GM21367 (cell line): ENCODE measurements at regions not wholly inside any gene's neighbourhood (a gene's known extent, or its start where the extent isn't known, plus 50 kb on each side); places are given as distances from the start of the nearest gene placed in this dataset.

ENCODE experiments used
- ATAC-seq: cut with Tn5 transposase; IDR thresholded peaks from one replicate; pipeline ENCODE4 v1.9.1; 2021; ENCODE audit not compliant: unreplicated experiment

DNA sequence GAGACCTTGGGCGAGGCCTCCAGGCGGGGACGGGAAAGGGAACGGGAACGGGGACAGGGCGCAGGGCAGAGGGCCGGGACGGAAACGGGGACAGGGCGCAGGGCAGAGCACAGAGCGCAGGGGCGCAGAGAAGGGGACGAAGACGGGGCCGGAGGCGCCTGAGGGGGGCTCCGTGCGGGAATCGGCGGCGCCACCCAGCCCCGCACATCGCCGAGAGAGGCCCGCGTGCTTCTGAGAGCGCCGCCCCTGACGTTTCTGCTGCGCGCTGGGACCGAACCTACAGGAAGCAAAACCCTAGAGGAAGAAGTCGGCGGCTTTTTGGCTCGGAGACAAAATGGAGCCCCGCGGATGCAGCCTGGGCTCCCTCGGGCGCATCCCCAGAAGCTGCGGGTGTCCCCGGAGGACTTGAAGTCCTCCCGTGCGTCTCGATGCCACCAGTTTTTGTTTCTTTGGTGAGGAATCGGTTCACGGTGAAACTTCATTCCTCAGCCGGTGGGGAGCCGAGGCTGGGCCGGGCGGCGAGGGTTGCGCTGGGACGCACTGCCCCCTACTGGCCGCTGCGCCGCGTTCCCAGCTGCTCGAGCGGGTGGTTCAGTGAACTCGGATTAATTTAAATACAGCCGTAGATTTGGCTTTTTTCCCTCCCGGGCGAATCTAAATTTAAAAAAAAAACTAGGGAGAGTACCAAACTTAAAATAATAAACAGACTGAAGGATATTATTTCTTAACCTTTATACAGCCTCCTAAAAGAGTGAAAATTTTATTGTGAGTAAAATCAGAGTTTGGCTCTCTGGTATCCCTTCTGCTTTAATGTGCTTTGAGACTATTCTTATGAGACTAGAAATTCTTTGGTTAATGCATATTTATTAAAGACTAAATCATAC is 350.0 kb upstream of the ARGLU1 start:
- ATAC-seq: peak; percentile 96

DNA sequence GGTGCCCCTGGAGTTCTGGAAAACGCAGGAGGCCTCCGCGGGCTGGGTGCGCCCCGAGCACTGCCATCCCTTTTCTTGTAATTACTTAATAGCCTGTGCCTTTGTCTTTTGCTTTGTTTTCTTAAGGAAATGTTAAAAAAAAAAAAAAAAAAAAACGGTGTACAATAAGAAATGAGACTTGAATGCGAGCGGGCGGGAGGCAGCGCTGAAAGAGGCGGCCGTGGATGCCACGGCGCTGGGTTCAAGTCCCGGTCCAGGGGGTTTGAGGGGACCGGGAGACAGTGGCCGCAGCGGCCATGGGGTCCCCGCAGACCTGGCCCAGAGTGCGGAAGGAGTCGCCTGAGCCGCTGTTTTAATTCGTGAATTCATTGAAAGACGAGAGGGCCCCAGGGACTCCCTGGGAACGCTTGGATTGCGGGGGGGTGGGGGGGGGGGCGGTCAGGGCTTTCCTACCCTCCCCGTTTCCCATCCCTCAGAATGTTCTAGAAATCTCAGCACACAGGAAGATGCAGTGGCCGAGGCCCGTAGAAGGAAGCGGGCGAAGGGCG is 349.2 kb upstream of the ARGLU1 start:
- ATAC-seq: no peak

DNA sequence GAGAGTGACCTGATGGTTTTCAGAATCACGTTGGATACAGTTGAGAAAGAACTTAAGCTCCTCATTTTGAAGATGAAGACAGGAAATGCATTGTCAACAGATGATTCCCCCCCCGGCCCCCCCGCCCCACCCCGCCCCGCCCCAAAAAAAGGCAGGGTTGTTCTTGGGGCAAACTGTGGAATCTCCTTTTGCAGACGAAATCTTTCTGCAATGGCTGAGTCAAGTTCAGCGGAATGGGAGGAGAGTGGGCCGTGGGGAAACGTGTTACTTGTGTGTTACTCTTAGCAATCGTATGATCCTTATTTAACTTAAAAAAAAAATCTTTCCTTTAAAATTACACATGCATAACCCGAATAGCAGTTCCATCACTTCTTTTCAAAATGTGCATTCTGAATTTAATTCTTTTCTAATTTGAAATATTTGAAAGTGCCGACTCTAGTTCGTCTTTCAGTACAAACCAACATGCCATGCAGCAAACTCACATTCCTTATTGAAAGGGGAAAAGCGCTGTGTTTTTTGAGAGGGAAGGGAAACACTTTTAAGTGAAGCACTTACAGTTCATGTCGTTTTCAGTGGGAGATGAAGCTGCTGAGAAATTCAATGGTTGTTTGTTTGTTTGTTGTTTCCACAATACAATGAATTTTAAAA is 348.5 kb upstream of the ARGLU1 start:
- ATAC-seq: no peak

DNA sequence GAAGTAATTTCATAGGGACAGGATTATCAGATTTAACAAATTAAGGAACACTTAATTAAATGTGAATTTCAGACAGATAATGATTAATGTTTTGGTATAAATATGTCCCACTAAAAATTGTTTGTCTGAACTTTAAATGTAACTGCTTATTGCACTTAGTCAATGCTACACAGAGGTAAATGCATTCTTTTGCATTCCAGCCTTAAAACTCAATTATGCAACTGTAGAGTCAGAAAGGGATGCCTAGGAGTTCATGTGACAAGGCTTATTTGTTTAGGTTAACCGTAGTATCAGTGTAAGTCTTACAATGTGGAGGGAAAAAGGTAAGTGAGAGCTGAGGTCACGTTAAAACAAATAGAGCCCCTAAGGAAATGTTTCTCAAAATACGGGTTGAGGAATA is 347.2 kb upstream of the ARGLU1 start:
- no peak for ATAC-seq

DNA sequence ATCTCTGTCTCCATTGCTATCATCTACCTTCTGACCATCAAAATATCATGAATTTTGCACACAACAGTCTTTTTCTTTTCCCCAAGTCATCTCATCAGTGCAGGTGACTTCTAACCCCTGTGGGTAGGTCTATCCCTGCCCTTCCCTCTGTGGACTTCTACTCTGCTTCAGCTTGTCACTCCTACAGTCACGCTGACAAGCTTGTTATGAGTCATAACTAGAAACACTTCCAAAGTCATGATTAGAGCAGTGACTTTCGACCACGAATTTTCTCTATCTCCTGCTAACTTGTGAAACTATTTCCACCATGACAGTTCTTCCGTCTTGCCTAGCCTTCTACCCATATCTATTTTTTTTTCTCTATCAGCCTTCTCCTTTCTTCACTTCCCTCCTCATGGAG is 343.7 kb upstream of the ARGLU1 start:
- ATAC-seq: no peak

DNA sequence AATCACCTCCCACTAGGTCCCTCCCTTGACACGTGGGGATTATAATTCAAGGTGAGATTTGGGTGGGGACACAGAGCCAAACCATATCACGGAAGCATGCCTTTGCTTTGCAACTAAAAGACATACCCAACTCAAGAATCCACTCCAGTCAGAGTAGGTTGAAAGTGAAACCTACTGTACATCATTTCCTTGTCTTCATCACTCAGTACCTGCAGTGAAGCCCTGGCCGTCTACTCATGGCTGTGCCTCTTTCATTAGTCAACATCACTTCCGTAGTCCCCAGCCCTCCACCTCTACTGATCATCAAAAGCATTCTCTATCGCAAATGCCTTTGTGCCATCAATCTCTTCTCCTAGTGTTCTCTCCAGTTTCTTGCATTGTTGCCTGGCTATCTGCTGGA is 343.1 kb upstream of the ARGLU1 start:
- ATAC-seq: no peak

DNA sequence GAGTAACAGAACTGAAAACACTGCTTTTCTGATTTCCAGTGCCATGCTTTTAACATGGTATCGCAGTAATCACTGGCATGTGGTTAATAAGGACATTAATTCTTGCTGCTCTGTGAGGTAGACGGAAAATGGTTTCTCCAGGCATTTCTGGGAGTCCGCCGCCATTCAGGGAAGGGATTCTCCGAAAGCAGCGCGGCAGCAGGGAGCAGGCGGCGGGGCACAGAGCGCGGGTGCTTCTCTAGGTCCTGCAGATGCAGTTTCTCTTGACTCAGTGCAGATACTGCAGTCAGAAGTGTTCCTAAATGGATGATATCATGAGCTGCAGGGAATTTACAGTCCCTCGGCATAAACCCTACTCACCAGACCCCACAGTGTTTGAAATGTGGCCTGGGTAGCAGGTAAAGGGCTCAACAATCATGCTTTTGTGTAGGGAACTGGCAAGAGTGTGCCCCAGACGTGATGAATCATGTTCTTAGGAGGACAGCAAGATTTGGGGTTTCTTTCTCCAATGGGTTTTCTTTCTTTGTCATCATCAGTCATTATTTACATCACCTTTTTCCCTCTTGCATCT is 338.6 kb upstream of the ARGLU1 start:
- ATAC-seq: no peak

DNA sequence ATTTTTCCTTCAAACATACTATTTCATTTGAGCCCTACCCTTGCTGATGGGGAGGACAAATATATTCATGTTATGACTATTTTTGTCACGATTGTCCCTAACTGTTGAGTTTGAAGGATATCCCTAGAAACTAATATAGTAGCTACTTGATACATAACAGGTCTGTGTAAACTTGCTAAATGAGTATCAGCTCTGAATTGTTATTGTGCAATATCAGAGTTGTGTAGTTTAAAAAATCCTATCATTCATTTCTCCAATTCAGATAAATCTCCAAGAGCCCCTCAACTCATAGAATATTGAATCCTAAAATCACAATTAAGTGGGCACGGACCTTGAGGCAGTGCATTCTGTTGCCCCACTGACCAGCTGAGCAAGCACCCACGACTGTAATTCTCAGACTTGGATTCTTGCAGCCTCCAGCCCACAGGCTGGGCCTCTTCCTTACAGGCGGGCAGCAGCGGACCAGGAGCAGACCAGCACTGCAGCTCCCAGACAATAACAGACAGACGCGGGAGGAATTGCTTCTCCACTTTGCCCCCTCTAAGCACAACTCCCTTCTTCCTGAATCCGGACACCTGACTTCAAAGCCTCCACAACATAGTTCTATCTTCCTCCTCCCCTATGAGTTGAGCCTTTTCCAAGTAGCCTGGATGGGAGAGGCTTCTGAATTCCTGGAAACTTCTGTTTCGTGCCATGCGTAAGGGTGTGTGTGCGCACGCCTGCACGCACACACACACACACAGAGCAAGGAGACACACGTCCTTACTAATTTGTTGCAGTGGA is 337.6 kb upstream of the ARGLU1 start:
- no peak for ATAC-seq

DNA sequence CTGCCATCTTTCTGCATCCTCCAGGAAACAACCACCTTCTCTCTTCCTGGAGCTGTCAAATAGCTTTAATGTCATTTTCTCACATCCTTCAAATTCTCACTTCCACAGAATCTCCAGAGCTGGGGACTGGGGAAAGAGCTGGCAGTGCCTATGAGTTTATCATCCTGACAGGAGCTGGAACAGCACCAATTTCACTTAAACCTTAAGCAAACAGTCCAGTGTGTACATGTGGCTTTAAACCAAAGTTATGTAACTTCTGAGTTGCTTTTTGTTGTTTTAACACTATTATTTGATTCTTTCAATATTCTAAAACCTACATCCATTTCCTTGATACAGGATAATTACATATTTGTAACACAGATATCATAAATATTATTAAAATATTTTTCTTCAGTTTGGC is 331.5 kb upstream of the ARGLU1 start:
- ATAC-seq: no peak

DNA sequence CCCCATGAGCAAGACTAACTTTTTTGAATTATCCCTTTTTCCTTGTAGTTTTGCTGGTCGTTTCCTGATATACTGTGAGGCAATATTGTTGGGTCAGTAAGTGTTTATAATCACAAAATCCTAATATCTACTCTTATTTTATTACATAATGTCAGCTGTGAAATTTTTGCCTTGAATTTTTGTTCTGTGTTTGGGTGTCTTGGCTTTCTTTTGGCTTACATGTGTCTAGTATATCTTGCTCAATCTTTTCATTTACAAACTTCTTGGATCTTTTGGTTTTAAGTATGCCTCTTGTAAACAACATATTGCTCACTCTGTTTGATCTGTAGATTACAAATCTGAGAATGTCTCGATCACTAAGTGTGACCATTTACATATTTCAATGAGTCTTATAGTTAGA is 330.3 kb upstream of the ARGLU1 start:
- no peak for ATAC-seq

DNA sequence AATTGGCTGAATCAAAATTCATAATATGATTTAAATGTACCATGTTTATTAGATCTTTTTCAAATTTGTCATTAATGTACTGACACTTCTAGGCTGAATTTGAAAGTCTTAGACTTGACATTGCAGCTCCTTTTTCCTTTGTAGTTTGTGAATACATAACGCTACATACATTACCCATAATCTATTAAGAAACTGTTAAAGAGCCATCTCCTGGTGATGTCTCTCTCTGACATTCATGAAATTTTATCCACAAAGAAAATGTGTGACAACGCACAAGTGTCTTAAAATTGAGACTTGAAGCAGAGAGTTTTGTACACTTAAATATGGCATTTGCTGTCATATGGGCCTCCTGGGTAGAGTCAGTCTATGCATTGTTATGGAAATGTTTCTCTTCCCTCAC is 320.2 kb upstream of the ARGLU1 start:
- ATAC-seq: no peak

DNA sequence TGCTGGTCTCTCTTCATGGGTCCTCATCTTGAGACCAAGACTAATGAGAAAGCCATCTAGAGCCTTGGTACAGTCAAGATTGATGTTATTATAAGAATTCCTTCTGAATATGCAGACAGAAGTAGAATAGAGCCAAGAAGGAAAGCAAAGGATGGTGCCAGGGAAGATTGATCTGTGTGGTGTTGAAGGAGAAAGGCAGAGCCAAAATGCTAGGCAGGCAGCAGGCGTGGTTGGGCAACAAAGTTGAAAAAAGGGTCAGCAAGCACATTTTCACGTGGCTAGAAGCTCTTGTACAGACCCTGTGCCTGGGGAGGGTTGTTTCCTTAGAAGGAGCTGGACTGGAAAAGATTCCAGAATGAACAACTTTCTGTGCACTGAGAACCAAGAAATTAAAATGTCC is 319.7 kb upstream of the ARGLU1 start:
- no peak for ATAC-seq

DNA sequence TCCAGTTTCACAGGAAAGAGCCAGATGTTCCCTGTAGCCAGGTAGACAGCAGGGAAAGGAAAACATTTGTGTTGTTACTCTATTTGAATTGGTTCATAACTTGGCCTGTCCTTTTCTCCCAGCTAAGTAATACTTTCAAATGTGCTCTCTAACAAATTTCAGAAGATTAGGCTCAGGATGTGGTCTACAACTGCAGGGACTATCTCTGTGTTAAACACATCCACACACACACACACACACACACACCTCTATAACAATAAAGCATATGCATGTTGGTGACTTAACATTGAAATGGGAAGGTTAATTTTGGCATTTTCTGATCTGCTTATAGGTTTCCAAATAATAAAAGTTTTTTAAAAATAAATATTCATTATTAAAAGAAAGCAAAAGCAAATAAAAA is 316.0 kb upstream of the ARGLU1 start:
- no peak for ATAC-seq

DNA sequence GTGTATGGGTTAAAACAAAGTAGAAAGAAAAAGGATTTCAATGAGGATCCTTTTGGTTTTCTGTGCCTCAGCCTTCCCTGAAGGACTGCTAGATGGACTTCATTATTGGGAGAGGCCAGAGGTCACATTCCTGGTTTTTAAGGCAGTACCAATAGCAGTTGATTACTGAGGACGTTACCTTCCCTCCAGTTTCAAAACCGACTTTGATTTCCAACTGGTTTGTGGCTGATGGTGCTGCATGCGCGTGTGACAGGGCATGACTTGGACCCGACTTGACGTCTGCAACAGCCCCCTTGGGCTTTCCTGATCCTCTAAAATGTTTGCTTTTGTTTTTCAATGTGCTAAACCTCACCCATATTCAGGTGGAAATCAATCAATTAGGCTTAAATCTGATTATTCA is 314.3 kb upstream of the ARGLU1 start:
- no peak for ATAC-seq

DNA sequence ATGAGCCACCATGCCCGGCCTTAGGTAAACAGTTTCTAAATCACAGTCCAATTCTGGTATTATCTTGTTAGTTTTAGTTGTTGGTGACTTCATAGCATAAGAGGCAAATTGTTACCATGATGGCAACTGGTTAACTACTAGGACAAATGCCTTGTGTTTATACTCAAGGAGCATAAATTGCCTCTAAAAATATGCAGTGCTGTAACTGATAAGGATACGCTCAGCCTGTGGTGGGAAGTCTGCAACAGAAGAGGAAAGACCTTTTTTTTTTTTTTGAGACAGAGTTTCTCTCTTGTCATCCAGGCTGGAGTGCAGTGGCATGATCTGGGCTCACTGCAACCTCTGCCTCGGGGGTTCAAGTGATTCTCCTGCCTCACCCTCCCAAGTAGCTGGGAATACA is 311.9 kb upstream of the ARGLU1 start:
- ATAC-seq: no peak

DNA sequence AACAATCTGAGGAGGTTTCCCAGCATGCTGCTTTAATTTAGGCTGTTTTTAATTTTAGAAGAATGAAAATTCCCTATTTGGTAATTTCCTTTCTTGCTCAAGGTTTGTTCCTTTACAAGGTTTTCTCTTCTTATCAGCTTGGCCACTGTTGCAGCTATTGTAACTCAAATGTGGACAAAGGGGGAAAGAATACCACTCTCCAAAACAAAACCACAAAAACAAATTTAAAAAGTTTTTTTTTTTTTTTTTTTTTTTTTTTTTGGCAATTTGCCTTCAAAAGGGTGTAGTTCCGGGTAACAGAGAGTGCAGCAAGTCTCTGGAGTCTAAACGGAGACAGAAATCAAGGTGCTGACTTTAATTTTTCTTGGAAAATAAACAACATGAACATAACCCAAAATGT is 306.4 kb upstream of the ARGLU1 start:
- ATAC-seq: no peak

DNA sequence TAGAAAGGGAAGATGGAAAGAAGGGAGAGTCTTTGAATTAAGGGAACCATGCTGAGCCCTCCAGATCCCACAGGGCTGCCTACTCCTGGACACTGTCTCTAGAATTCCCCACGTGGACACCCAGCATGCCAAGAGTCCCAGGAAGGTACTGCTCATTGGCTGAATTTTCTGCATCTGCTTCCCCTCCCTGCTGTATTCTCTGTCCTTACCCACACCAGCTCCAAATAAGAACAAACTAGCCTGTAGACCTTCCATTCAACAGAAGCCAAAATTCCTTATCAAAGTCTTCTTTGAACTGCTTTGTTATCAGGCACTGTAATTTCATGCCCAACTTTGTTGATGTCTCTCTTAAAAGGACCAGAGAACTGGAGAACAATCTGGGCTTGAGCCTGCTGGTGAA is 305.9 kb upstream of the ARGLU1 start:
- ATAC-seq: no peak

DNA sequence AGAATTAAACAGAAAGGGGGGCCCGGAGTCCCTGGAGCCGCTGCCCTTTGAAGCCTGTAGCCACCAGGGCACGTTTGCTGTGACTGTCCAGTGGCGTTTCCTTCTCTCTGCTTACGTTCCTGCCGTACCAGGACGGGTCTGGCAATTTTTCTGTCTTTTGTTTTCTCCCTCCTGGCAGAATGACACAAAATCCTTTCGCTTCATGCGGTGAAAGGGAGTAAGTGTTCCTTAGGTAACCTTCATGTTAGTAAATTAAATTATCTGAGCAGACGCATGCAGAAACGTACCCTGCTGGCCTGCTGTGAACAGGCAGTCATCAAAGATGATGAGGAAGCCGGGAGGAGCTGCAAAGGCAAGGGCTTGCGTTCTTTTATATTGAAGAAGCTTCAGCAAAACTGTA is 299.3 kb upstream of the ARGLU1 start:
- no peak for ATAC-seq

DNA sequence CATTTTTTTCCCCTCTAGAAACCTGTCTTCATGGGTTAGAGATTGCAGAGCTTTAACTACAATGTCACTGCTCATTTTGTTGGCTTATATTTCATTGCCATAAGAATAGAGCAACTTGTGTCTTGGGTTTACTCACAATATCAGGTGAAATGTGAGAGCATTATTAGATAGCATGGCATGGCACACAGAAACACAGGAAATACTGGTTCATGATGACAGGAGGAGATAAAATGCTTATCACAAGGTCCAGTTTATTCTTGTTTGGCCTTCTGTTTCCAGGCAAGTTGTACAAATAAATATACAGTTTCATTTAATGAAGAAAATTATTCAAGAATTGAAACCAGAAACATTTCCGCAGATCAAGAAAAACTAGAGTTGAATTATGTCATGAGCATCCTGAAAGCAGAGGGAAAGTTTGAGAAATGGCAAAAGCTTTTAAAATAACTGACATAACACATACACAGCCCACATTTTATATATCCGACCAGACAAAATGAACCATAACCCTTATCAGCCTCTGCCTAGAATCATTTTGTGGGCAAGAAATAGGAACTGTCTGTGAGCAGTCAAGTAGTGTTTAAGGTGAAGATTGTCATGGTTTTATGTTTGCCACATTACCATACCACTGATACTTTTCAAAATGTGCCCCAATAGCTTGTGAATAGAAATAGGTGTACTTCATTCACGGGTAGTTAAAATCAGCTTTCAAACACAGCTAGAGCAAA is 297.9 kb upstream of the ARGLU1 start:
- no peak for ATAC-seq

DNA sequence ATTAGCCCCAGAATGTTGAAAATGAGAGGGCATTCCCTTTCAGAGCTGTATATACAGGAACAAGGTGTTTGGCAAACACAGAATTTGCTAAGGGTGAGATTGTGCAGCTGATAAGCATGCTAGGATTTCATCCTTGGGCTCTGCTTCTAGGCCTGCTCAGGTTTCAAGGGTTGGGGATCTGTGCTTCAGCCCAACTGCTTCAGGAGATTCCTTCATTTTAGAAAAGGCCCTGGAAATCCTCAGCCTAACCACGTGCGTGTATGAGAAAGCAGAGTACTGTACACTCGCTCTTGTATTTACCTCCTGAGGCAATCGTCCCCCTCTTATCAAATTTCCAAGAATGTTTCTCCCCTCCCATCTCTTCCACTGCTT is 291.6 kb upstream of the ARGLU1 start:
- no peak for ATAC-seq
